HCT116 (cell line): ENCODE measurements at regions not wholly inside any gene's neighbourhood (a gene's known extent, or its start where the extent isn't known, plus 50 kb on each side); places are given as distances from the start of the nearest gene placed in this dataset.

Experiments
- ATAC-seq: fragments of 200-7000 bp; cut with Tn5 transposase; 2 replicates; pipeline ENCODE4 v1.9.1; 2020; ENCODE audit warnings: mild to moderate bottlenecking, moderate library complexity
- BruUV-seq: library from RNA; stranded (reverse); fragments of 400-500 nt; replicated peaks from 2 replicates; lab custom pipeline; 2021; lab: Mats Ljungman, UMichigan
- CTCF ChIA-PET: fragments of 300-600 bp; sonication (Branson Sonifier 250); formaldehyde crosslinking; loops from one replicate; lab custom pipeline; 2021; ENCODE audit warnings: antibody characterized with exemption; lab: Charles Lee
- POLR2A ChIA-PET: fragments of 300-600, 350-600 bp; sonication (Branson Sonifier 250); formaldehyde crosslinking; loops from one replicate; lab custom pipeline; 2021; ENCODE audit warnings: antibody characterized with exemption; lab: Charles Lee
- RAD21 ChIA-PET, 2 experiments: fragments of 300-600 bp; sonication (Branson Sonifier 250); formaldehyde crosslinking; loops; one replicate each; lab custom pipeline; 2023; ENCODE audit warnings: low total read pairs in 2 of 2; ENCODE audit not compliant: uncharacterized antibody in 2 of 2, unreplicated experiment in 2 of 2, low non-redundant PET in 1 of 2; lab: Charles Lee
- DNase-seq: peaks from one replicate; pipeline ENCODE4 v3.0.0-alpha.2; 2010; ENCODE audit warnings: low read depth, low spot score
- H2AFZ ChIP-seq: fragments of 200-600 bp; shearing (Covaris generic), sonication (generic); 2 replicates; pipeline ENCODE4 v1.6.1; 2017; ENCODE audit warnings: low read depth, mixed run types, mixed read lengths, antibody characterized with exemption, low read length; ENCODE audit not compliant: poor library complexity, severe bottlenecking
- H3K27ac ChIP-seq: 2 replicates; pipeline ENCODE4 v1.5.1; 2012; ENCODE audit warnings: low read depth, low read length
- H3K27me3 ChIP-seq: fragments of 200-600 bp; sonication (generic); 2 replicates; pipeline ENCODE4 v1.6.1; 2016; ENCODE audit warnings: mixed run types, low read length, mixed read lengths; ENCODE audit not compliant: insufficient read depth
- H3K36me3 ChIP-seq, 2 experiments: fragments of 200-500 bp in 1 of 2; fragments of 200-600 bp in 1 of 2; sonication (Bioruptor generic) in 1 of 2; sonication (generic) in 1 of 2; 2 replicates each; pipeline versions ENCODE4 v1.5.1 to v1.6.1; 2014 to 2016; ENCODE audit warnings: low read length in 2 of 2, inconsistent platforms in 1 of 2, mixed read lengths in 1 of 2, mixed run types in 1 of 2; ENCODE audit not compliant: insufficient read depth in 2 of 2, control insufficient read depth in 1 of 2
- H3K4me1 ChIP-seq, 2 experiments: fragments of 200-600 bp in 1 of 2; sonication (generic) in 1 of 2; 2 replicates each; pipeline versions ENCODE4 v1.5.1 to v1.6.1; 2012 to 2017; ENCODE audit warnings: low read length in 2 of 2, inconsistent platforms in 1 of 2, mild to moderate bottlenecking in 1 of 2, mixed read lengths in 1 of 2, mixed run types in 1 of 2, moderate library complexity in 1 of 2; ENCODE audit not compliant: insufficient read depth in 2 of 2, control insufficient read depth in 1 of 2
- H3K4me2 ChIP-seq: fragments of 200-600 bp; sonication (generic); 2 replicates; pipeline ENCODE4 v1.6.1; 2017; ENCODE audit warnings: mixed run types, low read length, mixed read lengths
- H3K4me3 ChIP-seq, 2 experiments: fragments of 200-600 bp in 1 of 2; sonication (generic) in 1 of 2; replicated peaks in 1 of 2; 2 replicates each; pipeline ENCODE4 v1.5.1; 2011 to 2016; ENCODE audit warnings: low read length in 2 of 2, control low read depth in 1 of 2, low read depth in 1 of 2, mild to moderate bottlenecking in 1 of 2, mixed read lengths in 1 of 2, mixed run types in 1 of 2
- H3K79me2 ChIP-seq: fragments of 200-600 bp; sonication (generic); 2 replicates; pipeline ENCODE4 v1.6.1; 2017; ENCODE audit warnings: mild to moderate bottlenecking, mixed run types, low read length, moderate library complexity, mixed read lengths; ENCODE audit not compliant: insufficient read depth
- H3K9ac ChIP-seq: fragments of 200-600 bp; sonication (generic); 2 replicates; pipeline ENCODE4 v1.6.1; 2016; ENCODE audit warnings: low read length, mixed read lengths
- H3K9me2 ChIP-seq: fragments of 200-600 bp; sonication (generic), shearing (Covaris generic); 2 replicates; pipeline ENCODE4 v1.6.1; 2017; ENCODE audit warnings: mixed run types, mild to moderate bottlenecking, moderate library complexity; ENCODE audit not compliant: insufficient read depth
- H3K9me3 ChIP-seq, 2 experiments: fragments of 200-500 bp in 1 of 2; fragments of 200-600 bp in 1 of 2; sonication (Bioruptor generic) in 1 of 2; sonication (generic) in 1 of 2; 2 replicates each; pipeline ENCODE4 v1.6.1; 2014 to 2017; ENCODE audit warnings: low read length in 2 of 2, mixed read lengths in 2 of 2, inconsistent platforms in 1 of 2, low read depth in 1 of 2, mild to moderate bottlenecking in 1 of 2, mixed run types in 1 of 2, moderate library complexity in 1 of 2; ENCODE audit not compliant: control insufficient read depth in 1 of 2, insufficient read depth in 1 of 2
- H4K20me1 ChIP-seq: fragments of 200-600 bp; sonication (generic), shearing (Covaris generic); 2 replicates; pipeline ENCODE4 v1.6.1; 2017; ENCODE audit warnings: mixed run types, mild to moderate bottlenecking, moderate library complexity; ENCODE audit not compliant: insufficient read depth
- FOSL1 ChIP-seq: IDR thresholded peaks from 2 replicates; pipeline ENCODE4 v1.6.1; 2012; ENCODE audit warnings: low read depth
- POLR2A ChIP-seq: IDR thresholded peaks from 2 replicates; pipeline ENCODE4 v1.7.0; 2011; ENCODE audit warnings: borderline replicate concordance; ENCODE audit not compliant: insufficient read depth, insufficient read length; ENCODE audit errors: extremely low read depth
- POLR2AphosphoS5 ChIP-seq: IDR thresholded peaks from 2 replicates; pipeline ENCODE4 v1.6.1; 2011; ENCODE audit warnings: mild to moderate bottlenecking, low read depth, low read length, moderate library complexity
- SP1 ChIP-seq: IDR thresholded peaks from 2 replicates; pipeline ENCODE4 v1.6.1; 2012; ENCODE audit warnings: low read depth
- SRF ChIP-seq: IDR thresholded peaks from 2 replicates; pipeline ENCODE4 v1.6.1; 2012; ENCODE audit warnings: low read depth
- intact Hi-C: fragments of 100-400 bp; cut with micrococcal nuclease; formaldehyde crosslinking; loops from 2 replicates; pipeline ENCODE4 v1.10.0; 2022
- TF ChIP-seq, protein P1 (sequence below): IDR thresholded peaks from 2 replicates; pipeline ENCODE4 v1.6.1; 2012
- TF ChIP-seq, protein P2 (sequence below): IDR thresholded peaks from 2 replicates; pipeline ENCODE4 v1.6.1; 2011; ENCODE audit warnings: mild to moderate bottlenecking, low read length, moderate library complexity; ENCODE audit not compliant: insufficient replicate concordance; ENCODE audit errors: extremely low read depth
- TF ChIP-seq, protein P3 (sequence below), 3 experiments: fragments of 200-600 bp in 1 of 3; sonication (generic) in 1 of 3; IDR thresholded peaks in 2 of 3; conservative IDR thresholded peaks in 1 of 3; 2 replicates each; pipeline ENCODE4 v1.5.1; 2012 to 2017; ENCODE audit warnings: low read depth in 2 of 3, low read length in 2 of 3, antibody characterized with exemption in 1 of 3, borderline replicate concordance in 1 of 3, control low read depth in 1 of 3, mild to moderate bottlenecking in 1 of 3, mixed read lengths in 1 of 3, mixed run types in 1 of 3, moderate library complexity in 1 of 3; ENCODE audit not compliant: insufficient read depth in 1 of 3
- TF ChIP-seq, protein P4 (sequence below): IDR thresholded peaks from 2 replicates; pipeline ENCODE4 v1.6.1; 2012

DNA sequence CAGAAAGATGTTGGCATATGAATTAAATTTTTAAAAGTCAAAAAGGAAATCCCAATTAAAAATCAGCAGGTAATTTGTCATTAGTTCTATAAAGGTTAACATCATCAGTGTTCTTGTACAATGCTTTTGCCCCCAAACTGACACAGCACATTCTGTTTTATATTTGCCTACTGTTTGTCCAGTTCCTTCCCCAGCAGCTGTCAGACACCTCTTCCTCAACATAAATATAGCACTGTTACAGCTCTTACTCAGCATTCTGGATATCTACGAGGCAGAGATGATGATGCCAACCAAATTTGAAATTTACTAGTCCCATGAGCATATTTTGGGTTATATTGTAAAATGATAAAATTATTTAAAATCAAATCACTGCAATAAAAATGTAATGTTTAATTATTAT lies 124.6 kb downstream of the SINHCAF start:
- Histone ChIP-seq H3K9me3 (no peaks in the 10 kb centered on the region), H3K27me3 (0 out of 2 replicates have a peak, but pooled peaks cover 4% of the 10 kb centered on the region), H3K4me1 (peaks cover 3 to 7% of the 10 kb centered on the region in 2 experiments; a peak in 3 of 4 replicates), H2AFZ (no peak overlapping the region), H3K79me2 (no peaks in the 10 kb centered on the region), H3K27ac (no peak overlapping the region), H3K9me2 (no peaks in the 10 kb centered on the region), H3K9ac (no peak overlapping the region), H4K20me1 (no peaks in the 10 kb centered on the region), H3K4me2 (no peak overlapping the region), H3K36me3 (no peaks in the 10 kb centered on the region), H3K4me3 (no peak overlapping the region)
- intact Hi-C loops, result no loop called here
- ChIA-PET CTCF (no interaction called here), RAD21 (no interaction called here), POLR2A (no interaction called here)
- no TSS peak for BruUV-seq
- TF ChIP-seq, protein P1, sequence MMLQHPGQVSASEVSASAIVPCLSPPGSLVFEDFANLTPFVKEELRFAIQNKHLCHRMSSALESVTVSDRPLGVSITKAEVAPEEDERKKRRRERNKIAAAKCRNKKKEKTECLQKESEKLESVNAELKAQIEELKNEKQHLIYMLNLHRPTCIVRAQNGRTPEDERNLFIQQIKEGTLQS, result no peak
- TF ChIP-seq POLR2AphosphoS5 (no peak), SP1 (no peak), POLR2A (no peak), FOSL1 (no peak), SRF (no peak)
- TF ChIP-seq, protein P2, sequence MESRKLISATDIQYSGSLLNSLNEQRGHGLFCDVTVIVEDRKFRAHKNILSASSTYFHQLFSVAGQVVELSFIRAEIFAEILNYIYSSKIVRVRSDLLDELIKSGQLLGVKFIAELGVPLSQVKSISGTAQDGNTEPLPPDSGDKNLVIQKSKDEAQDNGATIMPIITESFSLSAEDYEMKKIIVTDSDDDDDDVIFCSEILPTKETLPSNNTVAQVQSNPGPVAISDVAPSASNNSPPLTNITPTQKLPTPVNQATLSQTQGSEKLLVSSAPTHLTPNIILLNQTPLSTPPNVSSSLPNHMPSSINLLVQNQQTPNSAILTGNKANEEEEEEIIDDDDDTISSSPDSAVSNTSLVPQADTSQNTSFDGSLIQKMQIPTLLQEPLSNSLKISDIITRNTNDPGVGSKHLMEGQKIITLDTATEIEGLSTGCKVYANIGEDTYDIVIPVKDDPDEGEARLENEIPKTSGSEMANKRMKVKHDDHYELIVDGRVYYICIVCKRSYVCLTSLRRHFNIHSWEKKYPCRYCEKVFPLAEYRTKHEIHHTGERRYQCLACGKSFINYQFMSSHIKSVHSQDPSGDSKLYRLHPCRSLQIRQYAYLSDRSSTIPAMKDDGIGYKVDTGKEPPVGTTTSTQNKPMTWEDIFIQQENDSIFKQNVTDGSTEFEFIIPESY, result no peak
- TF ChIP-seq, protein P3, sequence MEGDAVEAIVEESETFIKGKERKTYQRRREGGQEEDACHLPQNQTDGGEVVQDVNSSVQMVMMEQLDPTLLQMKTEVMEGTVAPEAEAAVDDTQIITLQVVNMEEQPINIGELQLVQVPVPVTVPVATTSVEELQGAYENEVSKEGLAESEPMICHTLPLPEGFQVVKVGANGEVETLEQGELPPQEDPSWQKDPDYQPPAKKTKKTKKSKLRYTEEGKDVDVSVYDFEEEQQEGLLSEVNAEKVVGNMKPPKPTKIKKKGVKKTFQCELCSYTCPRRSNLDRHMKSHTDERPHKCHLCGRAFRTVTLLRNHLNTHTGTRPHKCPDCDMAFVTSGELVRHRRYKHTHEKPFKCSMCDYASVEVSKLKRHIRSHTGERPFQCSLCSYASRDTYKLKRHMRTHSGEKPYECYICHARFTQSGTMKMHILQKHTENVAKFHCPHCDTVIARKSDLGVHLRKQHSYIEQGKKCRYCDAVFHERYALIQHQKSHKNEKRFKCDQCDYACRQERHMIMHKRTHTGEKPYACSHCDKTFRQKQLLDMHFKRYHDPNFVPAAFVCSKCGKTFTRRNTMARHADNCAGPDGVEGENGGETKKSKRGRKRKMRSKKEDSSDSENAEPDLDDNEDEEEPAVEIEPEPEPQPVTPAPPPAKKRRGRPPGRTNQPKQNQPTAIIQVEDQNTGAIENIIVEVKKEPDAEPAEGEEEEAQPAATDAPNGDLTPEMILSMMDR (IDR thresholded peaks at IDR 0.05 in 2 of 3, conservative IDR thresholded peaks at IDR 0.05 in 1 of 3; ENCODE audit: borderline replicate concordance in 1 of 3, insufficient read depth in 1 of 3, low read depth in 2 of 3, low read length in 2 of 3), result no peak
- TF ChIP-seq, protein P4, sequence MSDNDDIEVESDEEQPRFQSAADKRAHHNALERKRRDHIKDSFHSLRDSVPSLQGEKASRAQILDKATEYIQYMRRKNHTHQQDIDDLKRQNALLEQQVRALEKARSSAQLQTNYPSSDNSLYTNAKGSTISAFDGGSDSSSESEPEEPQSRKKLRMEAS, result no peak
- DNase-seq, result no peak
- ATAC-seq, result no peak
